Lower leg skin (tissue), 4 donors: ENCODE measurements at regions not wholly inside any gene's neighbourhood (a gene's known extent, or its start where the extent isn't known, plus 50 kb on each side); places are given as distances from the start of the nearest gene placed in this dataset.

ENCODE experiments used
- DNase-seq, 2 donors: peaks; one replicate each; pipeline ENCODE4 v3.0.0-alpha.2; 2019; ENCODE audit warnings: low spot score in 2 of 2
- H3K4me3 ChIP-seq: fragments of 200-600 bp; sonication (generic); 2 replicates; pipeline ENCODE4 v1.5.1; 2017; ENCODE audit warnings: mild to moderate bottlenecking, low read depth; ENCODE audit not compliant: poor library complexity, severe bottlenecking
- POLR2A ChIP-seq, 2 donors: fragments of 450-650 bp; IDR thresholded peaks; one replicate each; pipeline ENCODE4 v1.6.1; 2016 to 2017; ENCODE audit warnings: antibody characterized with exemption in 2 of 2, mild to moderate bottlenecking in 1 of 2, moderate library complexity in 1 of 2
- WGBS, 2 donors: methylation state at CpG; one replicate each; pipeline ENCODE4 v1.1.5; 2018; 5-methylcytosine and 5-hydroxymethylcytosine counted together
- intact Hi-C: fragments of 100-400 bp; cut with DNase I; formaldehyde crosslinking; loops from one replicate; pipeline ENCODE4 v1.15.0; 2023; ENCODE audit warnings: low total_unique reads
- TF ChIP-seq, protein P1 (sequence below), 3 donors: fragments of 450-650 bp; IDR thresholded peaks; one replicate each; pipeline ENCODE4 v1.5.1; 2016; ENCODE audit warnings: antibody characterized with exemption in 3 of 3, mild to moderate bottlenecking in 3 of 3, moderate library complexity in 2 of 3

DNA sequence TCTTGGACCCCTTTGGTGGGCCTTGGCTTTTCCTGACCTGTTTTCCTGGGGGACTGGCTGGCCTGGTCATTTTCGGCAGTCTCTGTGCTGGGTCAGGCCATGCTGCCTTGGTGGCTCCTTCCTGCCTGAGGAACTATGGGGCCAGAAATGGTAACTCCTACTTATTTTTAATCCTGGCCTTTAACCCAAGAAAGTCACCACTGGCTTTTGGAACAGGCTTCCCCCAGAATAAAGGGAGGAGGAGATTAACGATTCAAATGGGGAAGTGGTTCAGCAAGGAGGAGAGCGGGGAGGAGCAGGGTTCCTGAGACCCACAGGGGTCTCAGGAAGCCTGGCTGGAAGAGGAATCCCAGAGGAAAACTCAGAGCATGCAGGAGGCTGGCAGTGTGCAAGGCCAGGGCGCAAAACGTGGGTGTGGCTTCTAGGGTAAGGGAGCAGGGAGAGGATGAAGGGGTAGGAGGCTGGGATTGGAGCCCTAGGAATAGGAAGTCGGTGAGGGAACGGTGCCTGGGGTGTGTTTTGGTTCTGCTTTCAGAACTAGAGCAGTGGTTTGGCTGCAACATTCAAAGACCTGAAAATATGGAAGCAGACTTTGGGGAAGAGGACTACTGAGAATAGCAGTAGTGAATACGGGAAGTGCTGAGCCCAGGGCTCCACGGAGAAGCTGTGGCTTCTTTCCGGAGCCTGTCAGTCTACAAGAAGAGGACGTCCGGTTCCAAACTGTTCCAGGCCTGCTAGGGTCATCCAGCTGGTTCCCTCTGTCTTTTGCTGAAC is 271.1 kb upstream of the KLF4 start:
- H3K4me3 ChIP-seq, result no peak overlapping the region
- TF ChIP-seq POLR2A (IDR thresholded peaks at IDR 0.05), result no peak
- TF ChIP-seq, protein P1, sequence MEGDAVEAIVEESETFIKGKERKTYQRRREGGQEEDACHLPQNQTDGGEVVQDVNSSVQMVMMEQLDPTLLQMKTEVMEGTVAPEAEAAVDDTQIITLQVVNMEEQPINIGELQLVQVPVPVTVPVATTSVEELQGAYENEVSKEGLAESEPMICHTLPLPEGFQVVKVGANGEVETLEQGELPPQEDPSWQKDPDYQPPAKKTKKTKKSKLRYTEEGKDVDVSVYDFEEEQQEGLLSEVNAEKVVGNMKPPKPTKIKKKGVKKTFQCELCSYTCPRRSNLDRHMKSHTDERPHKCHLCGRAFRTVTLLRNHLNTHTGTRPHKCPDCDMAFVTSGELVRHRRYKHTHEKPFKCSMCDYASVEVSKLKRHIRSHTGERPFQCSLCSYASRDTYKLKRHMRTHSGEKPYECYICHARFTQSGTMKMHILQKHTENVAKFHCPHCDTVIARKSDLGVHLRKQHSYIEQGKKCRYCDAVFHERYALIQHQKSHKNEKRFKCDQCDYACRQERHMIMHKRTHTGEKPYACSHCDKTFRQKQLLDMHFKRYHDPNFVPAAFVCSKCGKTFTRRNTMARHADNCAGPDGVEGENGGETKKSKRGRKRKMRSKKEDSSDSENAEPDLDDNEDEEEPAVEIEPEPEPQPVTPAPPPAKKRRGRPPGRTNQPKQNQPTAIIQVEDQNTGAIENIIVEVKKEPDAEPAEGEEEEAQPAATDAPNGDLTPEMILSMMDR (IDR thresholded peaks at IDR 0.05), result no peak
- intact Hi-C loops, result no loop called here
- 66 to 75% methylated on average over 12 of the region's 12 CpGs for WGBS, 2 donors
- peak; percentile 57 to 85 for DNase-seq

DNA sequence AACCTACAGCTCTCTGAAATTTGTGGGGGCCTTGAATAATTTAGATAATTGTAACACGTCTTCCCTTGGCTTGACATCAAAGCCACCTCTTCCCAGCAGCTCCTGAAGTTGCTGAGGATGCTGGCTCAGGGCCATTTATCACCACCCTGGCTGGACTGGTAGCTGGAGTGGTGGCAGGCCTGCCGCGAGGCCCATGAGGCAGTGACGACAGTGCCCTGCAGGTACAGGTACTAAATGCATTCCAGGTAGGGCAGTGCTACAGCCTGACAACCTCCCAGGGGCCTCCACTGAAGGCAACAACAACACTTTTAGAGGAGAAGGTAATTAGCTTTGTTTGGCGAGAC is 270.2 kb upstream of the KLF4 start:
- TF ChIP-seq POLR2A (IDR thresholded peaks at IDR 0.05), result no peak
- TF ChIP-seq, protein P1 (IDR thresholded peaks at IDR 0.05), result no peak
- H3K4me3 ChIP-seq, result no peak overlapping the region
- intact Hi-C loops, result no loop called here
- 63 to 72% methylated on average over 5 of the region's 5 CpGs for WGBS, 2 donors
- peak in 1 of 2 donors; percentile 62 for DNase-seq

DNA sequence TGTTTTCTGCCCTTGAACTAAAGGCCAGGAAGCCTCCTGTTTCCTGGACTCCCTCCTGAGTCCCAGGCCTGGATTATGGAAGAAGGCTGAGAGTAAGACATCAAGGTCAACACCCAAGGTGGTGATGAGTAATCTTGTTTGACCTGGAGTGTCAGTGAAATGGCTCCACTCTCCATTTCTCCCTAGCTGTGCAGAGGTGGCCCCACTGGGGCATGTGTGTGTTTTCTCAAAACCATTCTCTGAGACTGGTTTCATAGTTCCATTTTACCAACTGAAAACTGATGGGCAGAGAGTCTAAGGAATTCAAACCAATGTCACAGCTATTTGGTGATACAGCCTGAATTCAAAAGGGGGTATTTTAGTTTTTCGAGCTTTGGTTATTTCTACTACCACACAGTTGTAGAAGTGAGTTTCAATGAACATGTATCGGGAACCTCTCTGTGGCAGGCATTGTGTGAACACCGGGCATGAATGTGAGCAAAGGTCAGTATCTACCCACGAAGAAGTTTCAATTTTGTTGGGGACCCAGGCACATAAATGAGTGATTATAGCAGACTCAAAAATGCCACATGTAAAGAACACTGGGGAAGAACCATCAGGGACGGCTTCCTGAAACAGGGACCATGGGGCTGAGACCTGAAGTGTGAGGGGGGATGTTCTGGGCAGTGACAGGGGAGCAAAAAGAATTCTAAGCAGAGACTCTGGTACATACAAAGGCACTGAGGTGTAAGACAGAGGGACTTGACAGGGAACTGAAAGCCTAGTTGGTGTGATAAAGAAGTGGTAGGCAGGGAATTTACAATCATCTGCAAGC is 269.6 kb upstream of the KLF4 start:
- 93 to 94% methylated on average over 5 of the region's 5 CpGs for WGBS, 2 donors
- DNase-seq, result peak in 1 of 2 donors; percentile 42

DNA sequence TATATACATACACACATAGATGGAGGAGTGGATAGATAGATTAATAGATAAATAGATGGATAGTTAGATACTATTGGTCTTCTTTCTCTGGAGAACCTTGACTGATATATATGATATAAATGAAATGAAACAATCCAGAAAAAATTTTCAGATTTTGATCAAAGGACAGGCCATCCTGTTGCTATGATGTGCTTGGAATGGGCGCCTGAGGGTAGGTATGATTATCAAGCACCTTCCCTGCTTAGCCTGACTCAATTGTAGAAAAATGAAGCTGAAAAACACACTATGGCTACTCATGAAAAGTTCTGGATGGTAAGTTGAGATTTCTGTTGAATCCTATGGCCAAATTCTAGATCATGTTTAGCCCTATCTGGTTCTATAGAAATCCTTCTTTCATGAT is 266.5 kb upstream of the KLF4 start:
- no peak for DNase-seq
- intact Hi-C loops, result no loop called here
- no peak overlapping the region for H3K4me3 ChIP-seq
- no peak for TF ChIP-seq POLR2A (IDR thresholded peaks at IDR 0.05)
- TF ChIP-seq, protein P1 (IDR thresholded peaks at IDR 0.05), result no peak
- 94 to 100% methylated on average over 1 of the region's 1 CpG for WGBS, 2 donors

More for the DNA sequence above, 269.6 kb upstream of the KLF4 start:
- no peak overlapping the region for H3K4me3 ChIP-seq
- no peak for TF ChIP-seq POLR2A (IDR thresholded peaks at IDR 0.05)
- TF ChIP-seq, protein P1 (IDR thresholded peaks at IDR 0.05), result no peak
- intact Hi-C loops, result no loop called here

DNA sequence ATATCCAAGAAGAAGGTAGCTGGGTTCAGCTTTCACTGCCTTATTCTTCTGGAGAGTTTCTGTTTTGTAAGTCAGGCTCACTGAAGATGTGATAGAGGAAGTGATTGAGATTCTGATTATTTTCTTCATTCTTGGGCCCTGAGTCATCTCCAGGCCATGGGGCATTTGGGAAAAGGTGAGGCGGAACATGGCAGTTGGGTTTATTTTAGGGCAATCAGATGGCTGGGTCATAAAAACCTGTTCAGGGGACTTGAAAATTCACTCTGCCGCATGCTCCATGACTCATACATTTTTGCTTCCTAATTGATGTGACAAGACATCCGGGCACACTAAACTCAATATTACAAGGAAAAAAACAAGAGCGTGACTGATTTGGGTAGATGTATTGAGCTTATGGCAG is 265.7 kb upstream of the KLF4 start:
- TF ChIP-seq, protein P1 (IDR thresholded peaks at IDR 0.05), result no peak
- no peak for TF ChIP-seq POLR2A (IDR thresholded peaks at IDR 0.05)
- intact Hi-C loops, result no loop called here
- H3K4me3 ChIP-seq, result no peak overlapping the region
- WGBS, 2 donors, result 32 to 34% methylated on average over 4 of the region's 4 CpGs
- no peak for DNase-seq
